Osteocyte (in vitro differentiated cells): ENCODE measurements at regions not wholly inside any gene's neighbourhood (a gene's known extent, or its start where the extent isn't known, plus 50 kb on each side); places are given as distances from the start of the nearest gene placed in this dataset.

Source experiments
- DNase-seq: peaks from one replicate; pipeline ENCODE4 v3.0.0; 2021; ENCODE audit warnings: mixed read lengths; ENCODE audit not compliant: unreplicated experiment; ENCODE audit errors: extremely low spot score
- H3K27ac Mint-ChIP-seq: one replicate; pipeline ENCODE4 v1.8.0; 2021; ENCODE audit warnings: mild to moderate bottlenecking, mixed read lengths; ENCODE audit not compliant: unreplicated experiment
- H3K27me3 Mint-ChIP-seq: one replicate; pipeline ENCODE4 v1.8.0; 2021; ENCODE audit warnings: mixed read lengths; ENCODE audit not compliant: unreplicated experiment
- H3K36me3 Mint-ChIP-seq: one replicate; pipeline ENCODE4 v1.8.0; 2021; ENCODE audit warnings: mixed read lengths; ENCODE audit not compliant: unreplicated experiment
- H3K4me1 Mint-ChIP-seq: one replicate; pipeline ENCODE4 v1.8.0; 2021; ENCODE audit warnings: mixed read lengths; ENCODE audit not compliant: unreplicated experiment
- H3K4me3 Mint-ChIP-seq: one replicate; pipeline ENCODE4 v1.8.0; 2021; ENCODE audit warnings: mild to moderate bottlenecking, moderate library complexity, mixed read lengths; ENCODE audit not compliant: unreplicated experiment
- H3K9me3 Mint-ChIP-seq: one replicate; pipeline ENCODE4 v1.8.0; 2021; ENCODE audit warnings: mixed read lengths; ENCODE audit not compliant: unreplicated experiment
- TF ChIP-seq, protein P1 (sequence below): fragments of 200-600 bp; sonication (generic); IDR thresholded peaks from 2 replicates; pipeline ENCODE4 v1.5.0; 2021; ENCODE audit warnings: antibody characterized with exemption, mild to moderate bottlenecking, moderate library complexity

DNA sequence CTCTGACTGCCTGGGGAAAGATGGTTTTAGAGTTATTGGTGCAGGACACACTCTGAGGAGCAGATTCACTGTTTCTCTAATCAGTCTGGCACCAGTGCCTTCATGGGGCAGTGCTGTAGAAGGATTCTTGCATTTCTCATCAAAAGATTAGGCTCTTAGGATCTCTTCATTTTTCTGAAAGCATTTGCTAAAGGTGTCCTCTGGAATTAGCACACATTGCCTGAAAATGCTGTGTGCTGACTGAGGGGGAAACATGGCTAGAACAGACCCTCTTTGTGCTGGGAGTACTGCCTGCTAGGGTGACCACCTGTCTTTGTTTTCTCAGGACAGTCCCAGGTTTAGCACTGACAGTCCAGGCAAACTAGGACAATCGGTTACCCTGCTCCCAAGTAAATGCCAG is 301.0 kb downstream of the PTEN start:
- Mint-ChIP-seq H3K36me3 (no peaks in the 10 kb centered on the region), H3K27ac (no peak overlapping the region), H3K27me3 (no peaks in the 10 kb centered on the region), H3K9me3 (peaks cover 7% of the 10 kb centered on the region), H3K4me3 (no peak overlapping the region), H3K4me1 (peaks cover 23% of the 10 kb centered on the region)
- no peak for DNase-seq
- TF ChIP-seq, protein P1, sequence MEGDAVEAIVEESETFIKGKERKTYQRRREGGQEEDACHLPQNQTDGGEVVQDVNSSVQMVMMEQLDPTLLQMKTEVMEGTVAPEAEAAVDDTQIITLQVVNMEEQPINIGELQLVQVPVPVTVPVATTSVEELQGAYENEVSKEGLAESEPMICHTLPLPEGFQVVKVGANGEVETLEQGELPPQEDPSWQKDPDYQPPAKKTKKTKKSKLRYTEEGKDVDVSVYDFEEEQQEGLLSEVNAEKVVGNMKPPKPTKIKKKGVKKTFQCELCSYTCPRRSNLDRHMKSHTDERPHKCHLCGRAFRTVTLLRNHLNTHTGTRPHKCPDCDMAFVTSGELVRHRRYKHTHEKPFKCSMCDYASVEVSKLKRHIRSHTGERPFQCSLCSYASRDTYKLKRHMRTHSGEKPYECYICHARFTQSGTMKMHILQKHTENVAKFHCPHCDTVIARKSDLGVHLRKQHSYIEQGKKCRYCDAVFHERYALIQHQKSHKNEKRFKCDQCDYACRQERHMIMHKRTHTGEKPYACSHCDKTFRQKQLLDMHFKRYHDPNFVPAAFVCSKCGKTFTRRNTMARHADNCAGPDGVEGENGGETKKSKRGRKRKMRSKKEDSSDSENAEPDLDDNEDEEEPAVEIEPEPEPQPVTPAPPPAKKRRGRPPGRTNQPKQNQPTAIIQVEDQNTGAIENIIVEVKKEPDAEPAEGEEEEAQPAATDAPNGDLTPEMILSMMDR = no peak

DNA sequence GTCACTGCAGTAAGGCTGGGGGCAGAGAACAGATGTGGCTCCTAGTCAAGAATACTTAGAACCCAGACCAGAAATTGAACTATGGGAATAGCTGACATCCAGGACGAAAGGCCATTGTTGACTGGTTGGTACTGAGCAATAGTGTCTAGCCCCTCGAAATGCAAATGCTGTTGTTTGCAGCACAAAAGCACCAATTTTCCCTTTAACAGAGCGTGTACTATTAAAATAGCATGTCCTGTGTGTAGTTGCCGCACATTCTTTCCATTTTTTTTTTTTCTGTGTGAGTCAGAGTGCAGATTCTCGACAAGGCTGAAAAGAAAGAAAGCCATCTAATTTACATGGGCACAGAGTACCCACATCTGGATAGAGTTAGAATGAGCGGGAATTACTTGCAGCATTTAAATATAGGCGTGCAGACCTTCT is 302.4 kb downstream of the PTEN start:
- H3K27me3 Mint-ChIP-seq = no peaks in the 10 kb centered on the region
- peak overlapping the region; percentile 29 for H3K27ac Mint-ChIP-seq
- peaks cover 7% of the 10 kb centered on the region for H3K9me3 Mint-ChIP-seq
- H3K4me1 Mint-ChIP-seq = peaks cover 23% of the 10 kb centered on the region
- no peak overlapping the region for H3K4me3 Mint-ChIP-seq
- TF ChIP-seq, protein P1 = no peak
- no peak for DNase-seq
- H3K36me3 Mint-ChIP-seq = no peaks in the 10 kb centered on the region

DNA sequence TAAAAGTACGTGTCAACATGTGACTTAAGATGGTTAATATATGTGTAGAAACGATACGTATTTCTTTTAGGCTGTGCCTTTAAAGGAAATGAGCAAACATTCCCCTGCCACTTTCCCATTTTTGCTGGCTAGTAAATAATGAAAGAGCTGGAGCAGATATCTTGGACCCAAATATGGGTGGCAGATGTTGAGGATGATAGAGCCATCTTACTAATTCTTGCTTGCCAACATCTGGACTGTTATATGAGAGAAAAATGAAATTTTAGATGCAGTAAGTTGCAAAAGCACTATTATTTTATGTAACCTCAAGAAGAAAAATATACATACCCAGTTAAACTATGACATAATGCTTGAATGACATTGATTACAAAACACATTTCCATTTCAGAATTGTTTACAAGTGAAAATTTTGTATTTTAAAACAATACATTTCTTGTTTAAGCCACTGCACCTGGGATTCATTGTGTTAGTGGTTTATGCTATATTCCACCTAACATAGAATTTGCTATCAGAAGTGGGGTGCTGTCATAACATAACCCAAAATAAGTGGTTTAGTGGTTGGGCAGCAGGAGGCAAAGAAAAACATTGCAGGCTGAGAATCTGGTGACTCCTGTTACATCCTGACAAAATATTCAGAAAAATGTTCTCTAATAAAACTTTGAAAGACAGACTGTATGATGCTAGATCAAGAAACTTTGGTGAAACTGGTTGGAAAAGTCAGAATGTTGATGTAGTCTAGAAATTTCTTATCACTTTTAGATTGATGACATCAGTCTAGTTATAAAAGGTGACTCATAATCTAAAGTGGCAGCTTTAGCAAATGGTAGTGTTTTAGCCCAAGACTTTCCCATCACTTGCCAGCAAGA is 305.0 kb downstream of the PTEN start:
- H3K4me3 Mint-ChIP-seq = no peak overlapping the region
- peaks cover 26% of the 10 kb centered on the region for H3K4me1 Mint-ChIP-seq
- DNase-seq = no peak
- H3K9me3 Mint-ChIP-seq = peaks cover 7% of the 10 kb centered on the region
- TF ChIP-seq, protein P1 = no peak
- no peaks in the 10 kb centered on the region for H3K36me3 Mint-ChIP-seq
- no peak overlapping the region for H3K27ac Mint-ChIP-seq
- no peaks in the 10 kb centered on the region for H3K27me3 Mint-ChIP-seq

DNA sequence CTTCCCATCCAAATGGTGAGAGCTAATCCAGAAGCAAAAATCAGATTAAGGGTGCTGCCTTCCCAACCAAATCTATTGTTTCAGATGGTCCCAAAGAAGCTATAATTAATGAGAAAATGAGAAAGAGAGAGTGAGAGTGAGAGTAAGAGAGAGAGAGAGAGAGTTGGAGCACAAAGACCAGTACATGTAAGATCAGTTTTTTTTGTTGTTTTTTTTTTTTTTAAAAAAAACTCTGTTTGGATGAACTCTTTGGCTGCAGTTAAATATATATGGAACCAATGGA is 305.6 kb downstream of the PTEN start:
- TF ChIP-seq, protein P1 = no peak
- Mint-ChIP-seq H3K36me3 (no peaks in the 10 kb centered on the region), H3K4me1 (peaks cover 26% of the 10 kb centered on the region)

DNA sequence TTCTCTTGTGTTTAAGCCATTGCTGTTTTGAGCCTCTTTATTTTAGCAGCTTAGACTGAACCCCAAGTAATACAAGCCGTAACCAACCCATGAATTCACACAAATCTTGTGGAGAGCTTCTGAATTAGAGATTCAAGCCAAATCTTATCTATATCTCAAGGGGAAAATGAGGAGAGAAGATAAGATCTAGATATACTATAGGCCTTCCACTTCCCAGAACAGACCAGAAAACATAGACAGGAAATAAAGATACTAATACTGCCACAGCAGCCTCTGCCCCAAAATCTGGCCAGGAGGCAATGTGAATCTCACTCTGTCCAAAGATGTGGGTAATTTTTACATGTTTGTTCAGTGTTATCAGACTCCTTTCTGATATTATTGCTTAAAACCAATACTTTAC is 307.2 kb downstream of the PTEN start:
- Mint-ChIP-seq H3K4me1 (peaks cover 16% of the 10 kb centered on the region), H3K36me3 (peaks cover 4% of the 10 kb centered on the region), H3K9me3 (peaks cover 20% of the 10 kb centered on the region), H3K4me3 (no peak overlapping the region), H3K27ac (no peak overlapping the region), H3K27me3 (no peaks in the 10 kb centered on the region)
- DNase-seq = no peak
- TF ChIP-seq, protein P1 = no peak

More for the DNA sequence above, 305.6 kb downstream of the PTEN start:
- peaks cover 7% of the 10 kb centered on the region for H3K9me3 Mint-ChIP-seq
- no peak overlapping the region for H3K4me3 Mint-ChIP-seq
- DNase-seq = no peak
- H3K27me3 Mint-ChIP-seq = no peaks in the 10 kb centered on the region
- no peak overlapping the region for H3K27ac Mint-ChIP-seq
